Nephron (organoid): ENCODE measurements at regions not wholly inside any gene's neighbourhood (a gene's known extent, or its start where the extent isn't known, plus 50 kb on each side); places are given as distances from the start of the nearest gene placed in this dataset.

Experiments
- H3K27ac Mint-ChIP-seq, 3 experiments: 2 replicates each; pipeline ENCODE4 v1.8.0; 2020; ENCODE audit warnings: mixed read lengths in 3 of 3, mild to moderate bottlenecking in 2 of 3, moderate library complexity in 1 of 3
- H3K27me3 Mint-ChIP-seq: 2 replicates; pipeline ENCODE4 v1.8.0; 2021; ENCODE audit warnings: low read depth, mild to moderate bottlenecking, moderate library complexity, mixed read lengths
- H3K36me3 Mint-ChIP-seq: 2 replicates; pipeline ENCODE4 v1.8.0; 2020; ENCODE audit warnings: low read depth, mixed read lengths
- H3K4me1 Mint-ChIP-seq: 2 replicates; pipeline ENCODE4 v1.8.0; 2020; ENCODE audit warnings: mixed read lengths
- H3K4me3 Mint-ChIP-seq, 3 experiments: 2 replicates each; pipeline ENCODE4 v1.8.0; 2020; ENCODE audit warnings: mild to moderate bottlenecking in 3 of 3, mixed read lengths in 3 of 3, moderate library complexity in 2 of 3
- H3K9me3 Mint-ChIP-seq: 2 replicates; pipeline ENCODE4 v1.8.0; 2020; ENCODE audit warnings: mixed read lengths
- TF ChIP-seq, protein P1 (sequence below), 3 experiments: fragments of 200-600 bp; sonication (generic); IDR thresholded peaks; one replicate each; pipeline ENCODE4 v1.5.0; 2021; ENCODE audit warnings: antibody characterized with exemption in 3 of 3; ENCODE audit not compliant: unreplicated experiment in 3 of 3

DNA sequence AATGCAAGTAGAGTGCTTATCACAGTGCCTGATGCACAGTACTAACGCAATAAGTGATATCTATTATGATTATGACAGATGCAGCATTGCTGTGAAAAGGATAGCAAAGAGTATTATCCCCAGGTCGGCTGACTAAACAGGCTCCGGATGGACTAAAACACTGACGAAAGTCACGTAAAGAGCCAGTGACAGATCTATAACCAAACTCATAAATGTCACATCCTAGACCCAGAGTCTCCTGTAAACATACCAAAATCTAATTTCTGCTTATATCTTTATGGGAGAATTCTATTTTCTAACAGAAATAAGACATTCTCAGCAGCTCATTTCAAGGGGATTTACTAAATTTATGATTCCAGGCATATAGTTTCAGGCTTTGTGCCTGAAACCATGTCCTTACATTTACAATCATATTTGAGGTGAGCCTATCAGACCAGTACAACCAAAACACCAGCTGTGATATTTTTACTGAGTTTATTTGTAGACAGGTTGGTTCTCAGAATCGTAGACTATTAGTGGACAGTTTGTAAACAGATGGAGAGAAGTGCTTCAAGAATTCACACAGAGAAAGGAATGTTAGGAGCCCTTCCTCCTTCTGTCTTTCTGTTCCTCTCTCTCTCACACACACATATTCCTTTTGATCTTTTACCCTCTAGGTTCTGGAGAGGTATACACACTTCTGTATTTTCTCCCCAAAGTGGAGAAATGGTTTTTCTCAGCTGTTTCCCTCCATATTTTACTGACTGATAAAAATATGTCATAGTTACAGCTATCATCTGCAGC is 52.4 kb upstream of the WDR26 start:
- H3K9me3 Mint-ChIP-seq = peaks cover 11% of the 10 kb centered on the region
- peaks cover 4% of the 10 kb centered on the region for H3K36me3 Mint-ChIP-seq

DNA sequence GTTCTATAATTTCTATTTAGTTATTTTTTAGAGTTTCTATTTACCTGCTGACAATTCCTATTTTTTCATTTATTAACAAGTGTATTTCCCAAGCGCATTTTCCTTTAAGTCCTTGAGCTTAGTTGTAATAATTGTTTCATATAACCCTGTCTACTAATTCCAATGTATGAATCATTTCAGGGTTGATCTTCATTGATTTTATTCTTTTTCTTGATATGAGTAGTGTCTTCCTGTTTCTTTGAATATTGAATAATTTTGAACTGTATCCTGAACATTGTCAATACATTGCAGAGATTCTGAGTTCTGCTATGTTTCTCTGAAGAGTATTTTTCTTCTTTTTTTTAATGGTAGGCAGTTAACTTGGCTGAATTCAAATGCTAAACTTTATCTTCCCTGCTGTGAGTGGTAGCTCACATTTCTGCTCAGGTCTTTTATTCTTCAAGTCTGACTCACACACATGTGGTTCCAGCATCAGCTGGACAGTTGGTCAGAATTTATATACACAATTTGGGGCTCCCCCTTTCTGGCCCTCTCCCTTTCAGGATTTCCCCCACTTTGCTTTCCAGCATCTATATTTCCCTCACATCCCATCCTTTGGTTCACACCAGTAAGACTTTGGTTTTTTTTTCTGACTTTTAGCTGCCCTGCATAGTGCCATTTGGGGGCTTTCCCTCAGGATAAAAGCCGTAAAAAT is 54.4 kb upstream of the WDR26 start:
- Mint-ChIP-seq H3K36me3 (peaks cover 4% of the 10 kb centered on the region), H3K4me1 (peaks cover 20% of the 10 kb centered on the region), H3K4me3 (no peak overlapping the region), H3K27me3 (no peaks in the 10 kb centered on the region), H3K9me3 (peaks cover 9% of the 10 kb centered on the region), H3K27ac (no peak overlapping the region)
- TF ChIP-seq, protein P1, sequence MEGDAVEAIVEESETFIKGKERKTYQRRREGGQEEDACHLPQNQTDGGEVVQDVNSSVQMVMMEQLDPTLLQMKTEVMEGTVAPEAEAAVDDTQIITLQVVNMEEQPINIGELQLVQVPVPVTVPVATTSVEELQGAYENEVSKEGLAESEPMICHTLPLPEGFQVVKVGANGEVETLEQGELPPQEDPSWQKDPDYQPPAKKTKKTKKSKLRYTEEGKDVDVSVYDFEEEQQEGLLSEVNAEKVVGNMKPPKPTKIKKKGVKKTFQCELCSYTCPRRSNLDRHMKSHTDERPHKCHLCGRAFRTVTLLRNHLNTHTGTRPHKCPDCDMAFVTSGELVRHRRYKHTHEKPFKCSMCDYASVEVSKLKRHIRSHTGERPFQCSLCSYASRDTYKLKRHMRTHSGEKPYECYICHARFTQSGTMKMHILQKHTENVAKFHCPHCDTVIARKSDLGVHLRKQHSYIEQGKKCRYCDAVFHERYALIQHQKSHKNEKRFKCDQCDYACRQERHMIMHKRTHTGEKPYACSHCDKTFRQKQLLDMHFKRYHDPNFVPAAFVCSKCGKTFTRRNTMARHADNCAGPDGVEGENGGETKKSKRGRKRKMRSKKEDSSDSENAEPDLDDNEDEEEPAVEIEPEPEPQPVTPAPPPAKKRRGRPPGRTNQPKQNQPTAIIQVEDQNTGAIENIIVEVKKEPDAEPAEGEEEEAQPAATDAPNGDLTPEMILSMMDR (IDR thresholded peaks at IDR 0.05; ENCODE audit: unreplicated experiment in 3 of 3) = no peak

More for the DNA sequence above, 52.4 kb upstream of the WDR26 start:
- H3K4me1 Mint-ChIP-seq = peaks cover 20% of the 10 kb centered on the region
- no peaks in the 10 kb centered on the region for H3K27me3 Mint-ChIP-seq
- H3K4me3 Mint-ChIP-seq = no peak overlapping the region
- TF ChIP-seq, protein P1 (IDR thresholded peaks at IDR 0.05; ENCODE audit: unreplicated experiment in 3 of 3) = no peak
- H3K27ac Mint-ChIP-seq = peak overlapping the region in 1 of 3 experiments; percentile 18

DNA sequence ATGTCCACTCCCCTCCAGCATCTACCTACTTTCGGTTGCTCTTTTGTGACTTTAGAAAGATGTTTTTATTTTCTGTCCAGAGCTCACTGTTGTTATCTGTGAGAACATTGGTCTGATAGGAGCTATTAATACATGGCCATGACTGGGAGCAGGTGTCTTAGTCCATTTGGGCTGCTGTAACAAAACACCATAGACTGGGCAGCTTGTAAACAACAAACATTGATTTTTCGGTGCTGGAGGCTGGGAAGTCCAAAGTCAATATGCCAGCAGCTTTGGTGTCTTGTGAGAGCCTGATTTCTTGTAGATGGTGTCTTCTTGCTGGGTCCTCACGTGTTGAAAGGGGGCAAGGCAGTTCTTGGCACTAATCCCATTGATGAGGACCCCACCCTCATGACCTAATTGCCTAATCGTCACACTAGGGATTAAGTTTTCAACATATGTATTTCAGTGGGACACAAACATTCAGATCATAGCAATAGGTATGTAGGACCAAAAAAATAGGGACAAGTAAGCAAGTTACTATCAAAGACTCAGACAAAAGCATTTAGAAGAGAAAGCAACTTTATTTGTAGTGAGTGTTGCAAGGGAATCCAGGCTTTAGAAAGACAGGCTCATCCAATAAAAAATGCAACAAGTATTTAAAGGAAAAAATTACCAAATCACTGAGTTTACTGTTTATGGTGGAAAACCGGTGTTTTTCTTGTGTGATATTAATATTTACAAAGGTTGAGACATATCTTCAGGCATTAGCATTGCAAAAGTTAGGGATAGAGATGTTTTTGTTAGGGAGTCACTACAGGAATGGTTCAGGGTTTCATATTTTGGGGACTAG is 55.2 kb upstream of the WDR26 start:
- no peak overlapping the region for H3K4me3 Mint-ChIP-seq
- TF ChIP-seq, protein P1 (IDR thresholded peaks at IDR 0.05; ENCODE audit: unreplicated experiment in 3 of 3) = no peak
- peak overlapping the region in 1 of 3 experiments; percentile 54 for H3K27ac Mint-ChIP-seq
- peaks cover 7% of the 10 kb centered on the region for H3K9me3 Mint-ChIP-seq
- H3K4me1 Mint-ChIP-seq = peaks cover 20% of the 10 kb centered on the region
- H3K36me3 Mint-ChIP-seq = no peaks in the 10 kb centered on the region
- H3K27me3 Mint-ChIP-seq = no peaks in the 10 kb centered on the region

DNA sequence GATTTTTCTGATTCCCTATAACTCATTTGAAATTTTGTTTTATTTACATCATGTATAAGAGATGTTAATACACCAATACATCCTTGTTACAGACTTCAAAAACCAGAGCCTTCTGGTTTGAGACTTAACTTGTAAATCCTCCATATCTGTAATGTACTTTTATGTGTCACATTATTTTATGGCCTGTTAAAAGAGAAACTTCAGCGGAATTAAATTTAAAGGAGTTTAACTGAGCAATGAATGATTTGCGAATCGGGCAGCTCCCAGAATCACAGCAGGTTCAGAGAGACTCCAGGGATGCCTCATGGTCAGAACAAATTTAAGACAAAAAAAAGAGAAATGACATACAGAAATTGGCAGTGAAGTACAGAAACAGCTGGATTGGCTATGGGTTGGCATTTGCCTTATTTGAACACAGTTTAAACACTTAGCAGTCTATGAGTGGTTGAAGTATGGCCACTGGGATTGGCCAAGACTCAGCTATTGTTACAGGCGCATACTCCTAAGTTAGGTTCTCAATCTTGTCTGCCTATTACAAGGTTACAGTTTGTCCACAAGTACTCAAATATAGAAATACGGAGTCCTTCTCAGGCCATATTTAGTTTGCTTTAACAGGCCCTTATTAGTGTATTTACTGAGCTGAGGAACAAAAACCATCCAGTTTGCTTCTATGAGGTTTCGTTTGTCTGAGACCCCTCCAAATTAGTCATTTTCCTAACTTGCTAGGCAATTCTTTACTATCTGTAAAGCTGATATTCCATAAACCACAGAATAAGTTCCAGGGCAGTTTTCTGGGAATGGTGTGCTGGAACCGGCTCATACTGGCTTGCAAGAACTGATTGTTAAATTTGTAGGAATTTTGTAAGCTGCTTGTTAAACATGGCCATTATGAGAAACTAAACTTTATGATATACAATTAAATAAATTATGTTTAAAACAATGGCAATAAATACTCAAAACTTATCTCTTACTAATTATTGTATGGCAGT is 56.2 kb upstream of the WDR26 start:
- Mint-ChIP-seq H3K4me3 (no peak overlapping the region), H3K27ac (peak overlapping the region; percentile 23 to 54 (median 45)), H3K4me1 (peaks cover 20% of the 10 kb centered on the region), H3K27me3 (no peaks in the 10 kb centered on the region), H3K9me3 (peaks cover 7% of the 10 kb centered on the region), H3K36me3 (no peaks in the 10 kb centered on the region)
- TF ChIP-seq, protein P1 (IDR thresholded peaks at IDR 0.05; ENCODE audit: unreplicated experiment in 3 of 3) = no peak

DNA sequence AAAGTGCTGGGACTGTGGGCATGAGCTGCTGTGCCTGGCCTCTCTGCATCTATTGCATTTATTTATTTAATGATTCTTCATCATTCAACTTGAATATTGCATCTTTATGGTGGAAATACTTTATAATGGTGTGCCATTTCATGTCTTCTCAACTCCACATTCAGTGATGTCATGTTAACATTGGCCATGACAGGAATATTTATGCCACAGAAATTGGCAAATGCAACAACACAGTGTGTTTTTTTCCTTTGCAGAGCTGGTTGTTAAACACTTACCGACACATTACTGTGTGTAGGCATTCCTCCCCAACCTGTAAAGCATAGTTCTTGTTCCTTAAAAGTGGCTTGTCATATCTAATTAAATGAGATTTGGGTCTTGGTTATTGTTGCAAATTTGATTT is 57.4 kb upstream of the WDR26 start:
- Mint-ChIP-seq H3K36me3 (peaks cover 5% of the 10 kb centered on the region), H3K27me3 (no peaks in the 10 kb centered on the region), H3K4me3 (no peak overlapping the region), H3K4me1 (peaks cover 19% of the 10 kb centered on the region), H3K9me3 (peaks cover 11% of the 10 kb centered on the region), H3K27ac (no peak overlapping the region)
- TF ChIP-seq, protein P1 (IDR thresholded peaks at IDR 0.05; ENCODE audit: unreplicated experiment in 3 of 3) = no peak
